ENCODE measurements at regions not wholly inside any gene's neighbourhood (a gene's known extent, or its start where the extent isn't known, plus 50 kb on each side); places are given as distances from the start of the nearest gene placed in this dataset.

GRCh38 chr4:146577111-146577510, 55.4 kb upstream of the SLC10A7 start:
- no peak for DNase-seq

DNA sequence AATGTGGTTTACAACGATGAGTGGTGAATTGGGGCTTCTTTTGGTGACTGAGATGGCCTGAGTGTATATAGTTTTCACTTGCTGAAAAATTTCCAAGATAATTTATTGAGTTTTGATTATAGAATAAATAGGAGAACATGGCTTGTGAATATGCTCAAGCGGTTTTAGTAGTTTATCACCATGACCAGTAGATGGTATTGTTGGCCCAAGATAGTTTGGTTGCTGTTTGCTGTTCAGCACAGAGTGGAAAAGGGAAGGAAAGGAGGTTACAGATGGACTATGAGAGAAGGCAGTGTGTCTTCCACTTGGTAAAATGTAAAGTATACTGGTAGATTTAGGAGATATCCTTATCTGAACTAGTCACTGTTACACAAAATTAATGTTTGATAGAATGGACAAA, 55.8 kb upstream of the POU4F2 start:
- peak in 1 of 2 experiments; percentile 5 for DNase-seq

DNA sequence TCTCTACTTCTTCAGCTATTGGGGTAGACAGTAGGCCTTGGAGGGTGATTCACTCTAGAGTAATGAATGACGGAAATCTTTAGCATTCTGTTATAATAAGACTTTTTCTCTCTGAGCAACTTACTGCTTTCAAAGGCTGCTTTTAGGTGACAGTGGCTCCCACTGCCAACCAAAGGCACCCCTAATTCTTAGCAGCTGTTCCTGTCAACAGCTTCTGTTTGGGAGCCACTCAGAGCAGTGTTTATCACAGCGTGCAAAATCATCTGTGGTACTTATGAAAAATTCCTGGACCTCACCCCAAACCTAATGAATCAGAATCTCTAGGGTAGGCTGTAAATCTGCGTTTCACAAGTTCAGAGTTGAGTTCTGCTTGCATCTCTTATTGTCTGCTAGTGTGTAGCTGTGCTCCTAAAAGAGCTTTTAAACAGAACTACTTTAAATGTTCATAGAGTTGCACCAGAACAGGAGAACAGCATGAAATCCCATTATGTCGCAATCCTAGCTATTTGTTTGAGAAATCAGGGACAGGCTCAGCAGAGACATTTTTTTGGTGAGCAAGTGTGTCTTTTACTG, 52.8 kb upstream of the POU4F2 start:
- no peak for DNase-seq

Measured in NCI-H526 (cell line).